Stimulated activated naive CD8-positive, alpha-beta T cell treated with anti-CD3 and anti-CD28 coated beads, Interleukin-15, Interleukin-2, amounts not matched to agents 100 U/mL and 50 U/mL, for 24 hours (primary cell): ENCODE measurements at regions not wholly inside any gene's neighbourhood (a gene's known extent, or its start where the extent isn't known, plus 50 kb on each side); places are given as distances from the start of the nearest gene placed in this dataset.
"Not testable (repeated sequence)": the region's sequence is repeated elsewhere in the genome, so short reads cannot be mapped to it uniquely, and the experiment has no call there.

ENCODE experiments used
- ATAC-seq: fragments of 150-1000 bp; cut with Tn5 transposase; one replicate; pipeline ENCODE4 v1.10.0; 2021
- DNase-seq: peaks from one replicate; pipeline ENCODE4 v3.0.0; 2021

- ATAC-seq (no peak), DNase-seq (no peak)
These were observed 120.2 kb upstream of the BANK1 start for GRCh38 chr4:101670370-101670769.

- no peak for ATAC-seq
- no peak for DNase-seq
These were observed 120.7 kb upstream of the BANK1 start for GRCh38 chr4:101669832-101670188.

GRCh38 chr4:101669138-101669831 is 121.2 kb upstream of the BANK1 start:
- DNase-seq (no peak), ATAC-seq (no peak)

- ATAC-seq: no peak
- no peak for DNase-seq
These were observed 123.2 kb upstream of the BANK1 start for GRCh38 chr4:101667348-101667747.

GRCh38 chr4:101660607-101661006 is 129.9 kb upstream of the BANK1 start:
- no peak for ATAC-seq
- DNase-seq: no peak

GRCh38 chr4:101655857-101656256 is 134.7 kb upstream of the BANK1 start:
- ATAC-seq: no peak
- no peak for DNase-seq

GRCh38 chr4:101655005-101655404 is 135.5 kb upstream of the BANK1 start:
- no peak for DNase-seq
- ATAC-seq: no peak

DNA sequence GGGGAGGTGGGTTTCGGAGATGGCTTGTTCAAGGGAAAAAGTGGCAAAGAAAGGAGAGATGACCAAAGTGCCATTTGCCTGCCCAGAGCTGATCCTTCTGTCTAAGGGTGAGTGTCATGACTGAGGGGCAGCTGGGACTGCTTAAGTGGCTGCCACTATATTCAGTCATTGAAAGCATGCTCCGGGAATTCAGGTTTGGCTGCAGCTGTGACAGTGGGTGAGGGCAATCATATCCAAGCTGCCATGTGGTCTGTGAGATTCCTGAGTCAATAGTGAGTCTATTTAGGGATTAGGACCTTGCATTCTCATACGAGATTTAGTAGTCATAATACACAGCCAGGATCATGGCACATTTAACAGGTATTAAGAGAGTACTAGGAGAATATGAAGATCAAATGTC is 138.8 kb upstream of the BANK1 start:
- ATAC-seq: no peak
- no peak for DNase-seq

GRCh38 chr4:101649790-101650515 is 140.6 kb upstream of the BANK1 start:
- DNase-seq: no peak
- ATAC-seq: no peak

- ATAC-seq (no peak), DNase-seq (no peak)
These were observed 142.9 kb upstream of the BANK1 start for GRCh38 chr4:101647710-101648034.

GRCh38 chr4:101644516-101644915 is 146.0 kb upstream of the BANK1 start:
- no peak for ATAC-seq

DNA sequence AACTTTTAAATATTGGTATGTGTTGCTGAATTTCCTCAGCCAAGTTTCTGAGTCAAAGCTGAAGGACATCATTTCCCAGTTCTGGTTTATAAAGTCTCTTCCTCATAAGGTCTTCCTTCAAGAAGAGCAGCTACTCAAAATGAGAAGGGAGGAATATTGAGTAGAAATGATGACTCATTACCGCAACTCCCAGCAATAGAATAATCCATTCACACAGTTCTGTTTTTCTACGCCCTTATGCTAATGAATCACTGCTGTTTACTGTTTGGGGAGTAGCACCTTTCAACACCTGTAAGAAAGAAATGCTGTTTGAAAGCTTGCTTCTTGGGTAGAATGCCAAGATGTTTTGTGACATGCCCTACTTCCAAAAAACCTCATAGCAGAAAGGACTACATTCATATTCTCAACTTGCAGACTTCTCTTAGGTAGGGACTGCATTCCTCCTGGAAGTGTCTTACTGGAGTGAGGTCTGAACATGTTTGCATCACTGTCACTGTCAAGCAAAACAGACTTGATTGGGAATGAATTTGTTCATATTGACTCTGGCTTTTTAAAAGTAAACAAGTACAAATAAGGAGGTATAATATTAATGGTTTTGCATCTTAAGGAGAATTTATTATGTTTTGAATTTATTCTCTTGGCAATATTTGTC is 147.2 kb upstream of the BANK1 start:
- DNase-seq: no peak

More at GRCh38 chr4:101644516-101644915, 146.0 kb upstream of the BANK1 start:
- no peak for DNase-seq

DNA sequence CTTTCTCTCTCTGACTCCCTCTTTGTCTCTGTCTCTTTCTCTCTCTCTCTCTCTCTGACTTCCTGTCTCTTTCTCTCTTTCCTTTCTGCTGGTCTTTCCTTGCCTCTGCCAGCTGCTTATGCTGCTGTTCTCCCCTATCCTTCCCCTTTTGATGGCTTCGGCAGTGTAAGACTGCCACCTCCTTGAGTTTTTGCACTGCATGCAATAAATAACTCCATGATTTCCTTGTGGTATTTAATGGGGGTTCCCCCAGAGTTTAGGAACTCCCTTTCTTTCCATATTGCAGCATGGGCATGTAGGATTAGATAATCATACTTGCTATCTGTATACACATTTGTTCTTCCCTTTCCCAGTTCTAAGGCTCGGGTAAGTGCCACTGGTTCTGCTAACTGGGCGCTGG is 157.8 kb upstream of the BANK1 start:
- not testable (repeated sequence) for DNase-seq, ATAC-seq

More for the DNA sequence above, 147.2 kb upstream of the BANK1 start:
- no peak for ATAC-seq

- ATAC-seq (peak; percentile 75), DNase-seq (no peak)
These were observed 160.1 kb upstream of the BANK1 start for GRCh38 chr4:101630319-101630986.

DNA sequence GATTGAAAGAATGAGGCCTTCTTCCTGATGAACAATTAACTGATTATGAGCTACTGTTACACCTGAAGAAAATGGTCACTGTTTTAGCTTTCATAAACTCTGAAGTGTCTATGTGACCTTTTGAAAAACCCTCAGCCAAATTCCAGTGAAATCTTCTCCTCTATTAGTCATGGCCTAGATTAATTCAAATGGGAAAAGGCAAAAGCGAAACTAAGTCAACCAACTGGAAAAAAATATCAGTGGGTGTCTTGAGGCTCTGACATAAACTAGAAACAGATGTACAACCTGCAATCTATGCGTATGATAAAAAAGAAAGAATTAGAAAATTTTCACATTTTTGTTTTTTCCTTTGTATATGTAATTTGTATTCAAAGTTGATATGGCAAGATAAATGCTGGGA is 169.4 kb upstream of the BANK1 start:
- no peak for DNase-seq

GRCh38 chr4:101615652-101616051 is 174.9 kb upstream of the BANK1 start:
- no peak for ATAC-seq
- DNase-seq: no peak

More for the DNA sequence above, 169.4 kb upstream of the BANK1 start:
- ATAC-seq: peak; percentile 14

DNA sequence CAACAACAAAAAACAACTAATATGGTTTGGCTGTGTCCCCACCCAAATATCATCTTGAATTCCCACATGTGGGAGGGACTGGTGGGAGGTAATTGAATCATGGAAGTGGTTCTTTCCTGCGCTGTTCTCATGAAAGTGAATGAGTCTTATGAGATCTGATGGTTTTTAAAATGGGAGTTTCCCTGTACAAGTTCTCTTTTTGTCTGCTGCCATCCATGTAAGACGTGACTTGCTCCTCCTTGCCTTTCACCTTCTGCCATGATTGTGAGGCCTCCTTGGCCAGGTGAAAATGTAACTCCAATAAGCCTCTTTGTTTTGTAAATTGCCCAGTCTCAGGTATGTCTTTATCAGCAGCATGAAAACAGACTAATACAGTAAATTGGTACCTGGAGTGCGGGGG is 183.5 kb upstream of the BANK1 start:
- not testable (repeated sequence) for DNase-seq, ATAC-seq

- DNase-seq (no peak), ATAC-seq (no peak)
These were observed 185.6 kb upstream of the BANK1 start for GRCh38 chr4:101604976-101605375.

- ATAC-seq (no peak), DNase-seq (no peak)
These were observed 190.2 kb upstream of the BANK1 start for GRCh38 chr4:101600287-101600686.

DNA sequence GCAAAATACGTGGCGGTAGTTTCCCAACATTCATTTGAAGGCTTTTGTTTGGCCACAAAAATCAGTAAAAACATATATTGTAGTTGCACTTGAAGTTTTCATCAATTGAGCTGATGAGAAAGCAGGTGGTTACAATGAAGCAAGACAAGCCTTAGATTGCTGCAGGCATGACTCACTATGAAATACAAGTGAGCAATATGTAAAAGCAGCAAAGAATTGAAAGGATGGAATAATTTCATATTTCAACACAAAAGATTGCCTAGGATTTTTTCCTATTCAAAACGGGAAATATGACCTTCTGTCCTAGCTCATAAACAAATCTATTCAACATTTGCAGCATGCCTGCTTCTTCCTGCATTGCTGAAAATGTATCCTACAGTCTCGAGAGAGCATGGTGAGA is 190.9 kb upstream of the BANK1 start:
- no peak for ATAC-seq
- no peak for DNase-seq

DNA sequence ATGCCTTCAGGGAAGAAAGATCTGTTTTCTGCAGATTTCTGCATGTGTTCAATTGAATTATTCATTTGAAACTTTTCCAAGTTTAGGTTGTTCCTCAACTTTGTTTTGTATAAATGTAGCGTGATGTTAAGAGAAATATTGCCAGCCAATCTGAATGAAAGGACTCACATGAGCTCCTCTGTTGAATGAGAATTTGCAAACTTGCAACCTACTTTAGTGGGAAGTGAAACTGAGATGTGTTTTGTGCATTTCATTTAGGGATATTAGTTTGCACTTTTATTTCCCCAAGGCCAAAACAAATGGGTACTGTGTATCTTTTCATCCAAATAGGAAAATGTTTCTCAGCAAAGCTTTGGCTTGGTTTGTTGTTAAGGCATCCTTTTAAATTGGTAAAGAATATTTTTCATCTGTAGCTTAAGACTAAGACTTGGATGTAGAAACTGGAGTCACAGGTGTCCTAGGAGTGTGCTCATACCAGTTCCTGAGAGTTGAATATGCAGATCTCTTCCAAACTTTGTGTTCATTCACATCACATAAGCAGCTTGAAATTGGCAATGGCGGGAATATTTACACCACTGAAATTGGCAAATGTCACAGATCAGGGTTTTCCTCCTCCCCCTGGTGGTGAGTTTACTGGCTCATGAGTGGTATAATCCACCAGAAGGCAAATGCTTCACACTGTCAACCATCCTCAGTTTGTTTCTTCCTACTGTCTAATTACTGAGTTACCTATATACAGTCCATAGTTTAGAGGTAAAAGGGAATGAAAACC is 193.6 kb upstream of the BANK1 start:
- DNase-seq (peak; percentile 18), ATAC-seq (no peak)

DNA sequence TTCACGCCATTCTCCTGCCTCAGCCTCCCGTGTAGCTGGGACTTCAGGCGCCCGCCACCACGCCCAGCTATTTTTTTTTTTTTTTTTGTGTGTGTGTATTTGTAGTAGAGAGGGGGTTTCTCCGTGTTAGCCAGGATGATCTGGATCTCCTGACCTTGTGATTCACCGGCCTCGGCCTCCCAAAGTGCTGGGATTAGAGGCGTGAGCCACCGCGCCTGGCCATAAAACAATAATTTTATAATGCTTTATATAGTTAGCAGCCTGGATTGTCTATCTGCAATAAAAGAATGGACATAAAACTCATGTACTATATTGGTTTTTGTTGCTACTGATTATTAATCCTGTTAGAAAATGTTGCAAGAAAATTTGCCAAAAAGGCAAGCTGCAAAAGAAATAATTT is 195.9 kb upstream of the BANK1 start:
- DNase-seq (no peak), ATAC-seq (no peak)
